ENCODE measurements at regions not wholly inside any gene's neighbourhood (a gene's known extent, or its start where the extent isn't known, plus 50 kb on each side); places are given as distances from the start of the nearest gene placed in this dataset.

DNA sequence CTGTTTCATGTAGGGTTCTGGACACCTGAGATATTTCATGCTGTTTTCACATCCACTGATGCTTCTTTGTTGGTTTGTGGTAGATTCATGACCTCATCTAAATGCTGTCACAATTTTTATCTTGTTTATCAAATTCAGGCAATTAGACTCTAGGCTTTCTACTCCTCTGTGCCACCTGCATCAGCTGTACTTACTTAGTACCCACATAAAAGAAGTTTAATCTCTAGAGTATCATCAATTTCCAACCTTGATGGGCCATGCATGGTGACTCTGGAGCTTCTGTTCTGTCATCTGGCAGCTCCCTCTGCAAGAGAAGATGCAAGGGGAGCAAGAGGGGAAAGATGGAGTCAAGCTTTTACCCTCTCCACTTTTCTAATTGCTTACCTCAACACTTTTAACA lies 195.9 kb upstream of the VWC2 start:
- Histone ChIP-seq H3K9me3 (ENCODE audit: control insufficient read depth in 1 of 2, insufficient read depth in 1 of 2, low read depth in 1 of 2, low read length in 2 of 2) (peaks cover 7 to 28% of the 10 kb centered on the region in 2 experiments; a peak in 2 of 4 replicates), H3K4me3 (replicated peaks in 1 of 2; ENCODE audit: low read depth in 1 of 2, low read length in 2 of 2) (no peak overlapping the region), H3K27ac (ENCODE audit: low read depth, low read length) (no peak overlapping the region), H3K4me1 (ENCODE audit: control insufficient read depth in 1 of 2, insufficient read depth in 2 of 2, low read length in 2 of 2) (no peaks in the 10 kb centered on the region), H3K4me2 (ENCODE audit: low read length) (no peak overlapping the region), H3K9me2 (ENCODE audit: insufficient read depth) (no peaks in the 10 kb centered on the region), H3K27me3 (ENCODE audit: insufficient read depth, low read length) (no peaks in the 10 kb centered on the region), H2AFZ (ENCODE audit: low read depth, low read length, poor library complexity, severe bottlenecking) (no peak overlapping the region), H3K9ac (ENCODE audit: low read length) (no peak overlapping the region), H4K20me1 (ENCODE audit: insufficient read depth) (no peaks in the 10 kb centered on the region), H3K36me3 (ENCODE audit: control insufficient read depth in 1 of 2, insufficient read depth in 2 of 2, low read length in 2 of 2) (no peaks in the 10 kb centered on the region; a peak in 1 of 4 replicates), H3K79me2 (ENCODE audit: insufficient read depth, low read length) (no peaks in the 10 kb centered on the region)
- intact Hi-C loops (cut with micrococcal nuclease) = no loop called here
- ChIA-PET RAD21 (ENCODE audit: low non-redundant PET in 1 of 2, low total read pairs in 2 of 2, uncharacterized antibody in 2 of 2, unreplicated experiment in 2 of 2) (no interaction called here), CTCF (no interaction called here), POLR2A (no interaction called here)
- TF ChIP-seq JUND (IDR thresholded peaks at IDR 0.05) = no peak
- no peak for TF ChIP-seq FOSL1 (IDR thresholded peaks at IDR 0.05; ENCODE audit: low read depth)
- TF ChIP-seq EZH2phosphoT487 (IDR thresholded peaks at IDR 0.05; ENCODE audit: borderline replicate concordance) = no peak
- TF ChIP-seq CTCF (IDR thresholded peaks at IDR 0.05 in 2 of 3, conservative IDR thresholded peaks at IDR 0.05 in 1 of 3; ENCODE audit: borderline replicate concordance in 1 of 3, insufficient read depth in 1 of 3, low read depth in 2 of 3, low read length in 2 of 3) = no peak
- no peak for TF ChIP-seq POLR2A (IDR thresholded peaks at IDR 0.05; ENCODE audit: borderline replicate concordance, extremely low read depth, insufficient read depth, insufficient read length)
- TF ChIP-seq TCF7L2 (IDR thresholded peaks at IDR 0.05; ENCODE audit: borderline replicate concordance, extremely low read depth, insufficient read depth, insufficient read length) = no peak
- no peak for TF ChIP-seq EZH2 (IDR thresholded peaks at IDR 0.05)
- TF ChIP-seq SIN3A (IDR thresholded peaks at IDR 0.05; ENCODE audit: low read depth) = no peak
- TF ChIP-seq RAD21 (IDR thresholded peaks at IDR 0.05; ENCODE audit: low read depth) = no peak
- ATAC-seq = no peak
- BruUV-seq (replicated peaks) = no TSS peak
- DNase-seq (ENCODE audit: low read depth, low spot score) = no peak

- Histone ChIP-seq H3K9me2 (ENCODE audit: insufficient read depth) (no peaks in the 10 kb centered on the region), H3K36me3 (ENCODE audit: control insufficient read depth in 1 of 2, insufficient read depth in 2 of 2, low read length in 2 of 2) (no peaks in the 10 kb centered on the region), H2AFZ (ENCODE audit: low read depth, low read length, poor library complexity, severe bottlenecking) (no peak overlapping the region), H3K4me2 (ENCODE audit: low read length) (no peak overlapping the region), H3K4me3 (replicated peaks in 1 of 2; ENCODE audit: low read depth in 1 of 2, low read length in 2 of 2) (no peak overlapping the region), H4K20me1 (ENCODE audit: insufficient read depth) (no peaks in the 10 kb centered on the region), H3K27ac (ENCODE audit: low read depth, low read length) (no peak overlapping the region), H3K79me2 (ENCODE audit: insufficient read depth, low read length) (no peaks in the 10 kb centered on the region), H3K9me3 (ENCODE audit: control insufficient read depth in 1 of 2, insufficient read depth in 1 of 2, low read depth in 1 of 2, low read length in 2 of 2) (peaks cover 7 to 33% of the 10 kb centered on the region in 2 experiments; a peak in 2 of 4 replicates), H3K4me1 (ENCODE audit: control insufficient read depth in 1 of 2, insufficient read depth in 2 of 2, low read length in 2 of 2) (no peaks in the 10 kb centered on the region), H3K9ac (ENCODE audit: low read length) (no peak overlapping the region), H3K27me3 (ENCODE audit: insufficient read depth, low read length) (no peaks in the 10 kb centered on the region)
- RAD21 ChIA-PET (ENCODE audit: low non-redundant PET in 1 of 2, low total read pairs in 2 of 2, uncharacterized antibody in 2 of 2, unreplicated experiment in 2 of 2) = no interaction called here
- no peak for TF ChIP-seq TCF7L2 (IDR thresholded peaks at IDR 0.05; ENCODE audit: borderline replicate concordance, extremely low read depth, insufficient read depth, insufficient read length)
- CTCF ChIA-PET = no interaction called here
- POLR2A ChIA-PET = no interaction called here
- no peak for ATAC-seq
- DNase-seq (ENCODE audit: low read depth, low spot score) = no peak
- intact Hi-C loops (cut with micrococcal nuclease) = no loop called here
- BruUV-seq (replicated peaks) = no TSS peak
Measured at GRCh38 chr7:49579408-49579807, 194.0 kb upstream of the VWC2 start.
